ENCODE measurements at regions not wholly inside any gene's neighbourhood (a gene's known extent, or its start where the extent isn't known, plus 50 kb on each side); places are given as distances from the start of the nearest gene placed in this dataset.

- no peak overlapping the region for H3K4me3 ChIP-seq
- no peaks in the 10 kb centered on the region for H3K4me1 ChIP-seq
- DNase-seq (ENCODE audit: low spot score in 2 of 2) = no peak
- intact Hi-C loops (cut with DNase I; ENCODE audit: low total_unique reads) = no loop called here
- TF ChIP-seq CTCF (IDR thresholded peaks at IDR 0.05) (no peak), POLR2A (IDR thresholded peaks at IDR 0.05) (no peak), POLR2AphosphoS5 (IDR thresholded peaks at IDR 0.05) (no peak)
- no peaks in the 10 kb centered on the region for H3K36me3 ChIP-seq
- no peak overlapping the region for H3K27ac ChIP-seq
- no peaks in the 10 kb centered on the region for H3K27me3 ChIP-seq
- H3K9me3 ChIP-seq = no peaks in the 10 kb centered on the region
Observed at GRCh38 chr12:97666263-97666662, 203.7 kb downstream of the RMST start.

- no peak for DNase-seq (ENCODE audit: low spot score in 2 of 2)
- Histone ChIP-seq H3K27me3 (no peaks in the 10 kb centered on the region), H3K36me3 (no peaks in the 10 kb centered on the region), H3K27ac (no peak overlapping the region), H3K4me3 (no peak overlapping the region), H3K9me3 (no peaks in the 10 kb centered on the region), H3K4me1 (no peaks in the 10 kb centered on the region)
- TF ChIP-seq POLR2A (IDR thresholded peaks at IDR 0.05) (no peak), POLR2AphosphoS5 (IDR thresholded peaks at IDR 0.05) (no peak), CTCF (IDR thresholded peaks at IDR 0.05) (no peak)
- intact Hi-C loops (cut with DNase I; ENCODE audit: low total_unique reads) = no loop called here
Observed at GRCh38 chr12:97672870-97673269, 210.3 kb downstream of the RMST start.

- Histone ChIP-seq H3K36me3 (peaks cover 4% of the 10 kb centered on the region), H3K27me3 (no peaks in the 10 kb centered on the region), H3K27ac (no peak overlapping the region), H3K4me3 (no peak overlapping the region), H3K9me3 (no peaks in the 10 kb centered on the region), H3K4me1 (no peaks in the 10 kb centered on the region)
- no peak for DNase-seq (ENCODE audit: low spot score in 2 of 2)
- TF ChIP-seq POLR2A (IDR thresholded peaks at IDR 0.05) (no peak), POLR2AphosphoS5 (IDR thresholded peaks at IDR 0.05) (no peak), CTCF (IDR thresholded peaks at IDR 0.05) (no peak)
- intact Hi-C loops (cut with DNase I; ENCODE audit: low total_unique reads) = no loop called here
Observed at GRCh38 chr12:97680751-97681150, 218.1 kb downstream of the RMST start.

GRCh38 chr12:97681612-97682504, 219.3 kb downstream of the RMST start:
- no peaks in the 10 kb centered on the region for H3K4me1 ChIP-seq
- no peak for DNase-seq (ENCODE audit: low spot score in 2 of 2)
- H3K27me3 ChIP-seq = no peaks in the 10 kb centered on the region
- no peak overlapping the region for H3K4me3 ChIP-seq
- H3K27ac ChIP-seq = no peak overlapping the region
- H3K36me3 ChIP-seq = peaks cover 4% of the 10 kb centered on the region
- H3K9me3 ChIP-seq = no peaks in the 10 kb centered on the region
- TF ChIP-seq POLR2AphosphoS5 (IDR thresholded peaks at IDR 0.05) = no peak
- no peak for TF ChIP-seq POLR2A (IDR thresholded peaks at IDR 0.05)
- no peak for TF ChIP-seq CTCF (IDR thresholded peaks at IDR 0.05)
- intact Hi-C loops (cut with DNase I; ENCODE audit: low total_unique reads) = no loop called here

- intact Hi-C loops (cut with DNase I; ENCODE audit: low total_unique reads) = loop anchor here (5.0 kb wide), 1 partner anchor 713 kb away; no protein-coding TSS in a partner anchor
- no peak overlapping the region for H3K4me3 ChIP-seq
- no peak overlapping the region for H3K27ac ChIP-seq
- H3K9me3 ChIP-seq = no peaks in the 10 kb centered on the region
- no peak for TF ChIP-seq POLR2AphosphoS5 (IDR thresholded peaks at IDR 0.05)
- TF ChIP-seq CTCF (IDR thresholded peaks at IDR 0.05) = no peak
- TF ChIP-seq POLR2A (IDR thresholded peaks at IDR 0.05) = no peak
- peaks cover 4% of the 10 kb centered on the region for H3K36me3 ChIP-seq
- no peaks in the 10 kb centered on the region for H3K4me1 ChIP-seq
- no peaks in the 10 kb centered on the region for H3K27me3 ChIP-seq
- DNase-seq (ENCODE audit: low spot score in 2 of 2) = no peak
Observed at GRCh38 chr12:97685360-97685759, 222.8 kb downstream of the RMST start.

Measured in breast epithelium (tissue), 4 donors.